Natural killer cell (primary cell): ENCODE measurements at regions not wholly inside any gene's neighbourhood (a gene's known extent, or its start where the extent isn't known, plus 50 kb on each side); places are given as distances from the start of the nearest gene placed in this dataset.

Source experiments
- ATAC-seq, 3 donors: fragments of 150-1000 bp in 2 of 3; fragments of 200-7000 bp in 1 of 3; cut with Tn5 transposase; 1 replicate in 1 of 3; 2 replicates in 2 of 3; pipeline ENCODE4 v1.10.0; 2021; ENCODE audit warnings: mild to moderate bottlenecking in 2 of 3, moderate library complexity in 2 of 3
- DNase-seq, 2 donors: peaks; one replicate each; pipeline versions ENCODE4 v3.0.0 to v3.0.0-alpha.2; 2013 to 2021; ENCODE audit warnings: mixed read lengths in 1 of 2
- H3K27ac ChIP-seq: one replicate; pipeline ENCODE4 v1.5.1; 2013; ENCODE audit warnings: mild to moderate bottlenecking, low read length
- H3K27me3 ChIP-seq: one replicate; pipeline ENCODE4 v1.6.1; 2013; ENCODE audit warnings: low read length; ENCODE audit not compliant: control insufficient read depth, insufficient read depth
- H3K36me3 ChIP-seq: one replicate; pipeline ENCODE4 v1.6.1; 2013; ENCODE audit warnings: low read length; ENCODE audit not compliant: control insufficient read depth, insufficient read depth
- H3K4me1 ChIP-seq: one replicate; pipeline ENCODE4 v1.6.1; 2013; ENCODE audit warnings: low read length; ENCODE audit not compliant: control insufficient read depth, insufficient read depth
- H3K4me3 ChIP-seq: one replicate; pipeline ENCODE4 v1.5.1; 2013; ENCODE audit warnings: low read length
- H3K9me3 ChIP-seq: one replicate; pipeline ENCODE4 v1.6.1; 2013; ENCODE audit warnings: low read length; ENCODE audit not compliant: control insufficient read depth, insufficient read depth
- H3K27ac Mint-ChIP-seq, 2 donors: one replicate each; pipeline ENCODE4 v1.8.0; 2022; ENCODE audit warnings: mild to moderate bottlenecking in 2 of 2, mixed read lengths in 2 of 2, moderate library complexity in 1 of 2
- H3K27me3 Mint-ChIP-seq, 2 donors: one replicate each; pipeline ENCODE4 v1.8.0; 2022; ENCODE audit warnings: low read depth in 2 of 2, mixed read lengths in 2 of 2
- H3K36me3 Mint-ChIP-seq: one replicate; pipeline ENCODE4 v1.8.0; 2022; ENCODE audit warnings: mixed read lengths
- H3K4me1 Mint-ChIP-seq, 2 donors: one replicate each; pipeline ENCODE4 v1.8.0; 2022; ENCODE audit warnings: mixed read lengths in 2 of 2
- H3K4me3 Mint-ChIP-seq: one replicate; pipeline ENCODE4 v1.8.0; 2022; ENCODE audit warnings: mild to moderate bottlenecking, moderate library complexity, mixed read lengths
- H3K9me3 Mint-ChIP-seq, 2 donors: one replicate each; pipeline ENCODE4 v1.8.0; 2022; ENCODE audit warnings: mixed read lengths in 2 of 2
- CTCF ChIP-seq: fragments of 200-600 bp; IDR thresholded peaks from one replicate; pipeline ENCODE4 v1.8.0; 2022; ENCODE audit warnings: antibody characterized with exemption
- WGBS: methylation state at CpG from one replicate; pipeline ENCODE4 v1.1.7; 2013; ENCODE audit warnings: missing lambda C conversion rate; ENCODE audit not compliant: insufficient coverage; 5-methylcytosine and 5-hydroxymethylcytosine counted together
- intact Hi-C: fragments of 100-400 bp; cut with micrococcal nuclease; formaldehyde crosslinking; loops from one replicate; pipeline ENCODE4 v1.14.2; 2022

- ATAC-seq (no peak), DNase-seq (no peak)
- TF ChIP-seq CTCF: no peak
- Mint-ChIP-seq H3K36me3 (no peaks in the 10 kb centered on the region), H3K27ac (no peak overlapping the region), H3K4me3 (no peak overlapping the region), H3K27me3 (peaks cover 10 to 13% of the 10 kb centered on the region in 2 donors), H3K9me3 (no peaks in the 10 kb centered on the region), H3K4me1 (no peaks in the 10 kb centered on the region)
- no peak overlapping the region for H3K4me3 ChIP-seq
- H3K27ac ChIP-seq: no peak overlapping the region
- H3K36me3 ChIP-seq: no peaks in the 10 kb centered on the region
- no peaks in the 10 kb centered on the region for H3K27me3 ChIP-seq
- intact Hi-C loops: no loop called here
- 27% methylated on average over 5 of the region's 6 CpGs for WGBS
- H3K9me3 ChIP-seq: no peaks in the 10 kb centered on the region
- H3K4me1 ChIP-seq: no peaks in the 10 kb centered on the region
Measured at GRCh38 chr15:95170561-95171380, 939.4 kb downstream of the MCTP2 start.

GRCh38 chr15:95171564-95171963 is 940.2 kb downstream of the MCTP2 start:
- ATAC-seq (no peak), DNase-seq (no peak)
- Histone ChIP-seq H3K9me3 (no peaks in the 10 kb centered on the region), H3K27ac (no peak overlapping the region), H3K4me1 (no peaks in the 10 kb centered on the region), H3K36me3 (no peaks in the 10 kb centered on the region), H3K4me3 (no peak overlapping the region), H3K27me3 (no peaks in the 10 kb centered on the region)
- Mint-ChIP-seq H3K27me3 (peaks cover 10 to 13% of the 10 kb centered on the region in 2 donors), H3K27ac (no peak overlapping the region), H3K36me3 (no peaks in the 10 kb centered on the region), H3K4me3 (no peak overlapping the region), H3K9me3 (no peaks in the 10 kb centered on the region), H3K4me1 (no peaks in the 10 kb centered on the region)
- no peak for TF ChIP-seq CTCF
- WGBS: 90% methylated on average over 3 of the region's 3 CpGs
- intact Hi-C loops: no loop called here

- H3K27me3 ChIP-seq: no peaks in the 10 kb centered on the region
- no peaks in the 10 kb centered on the region for H3K4me1 ChIP-seq
- H3K36me3 Mint-ChIP-seq: no peaks in the 10 kb centered on the region
- 86% methylated on average over 7 of the region's 9 CpGs for WGBS
- H3K4me1 Mint-ChIP-seq: no peaks in the 10 kb centered on the region
- DNase-seq (no peak), ATAC-seq (no peak)
- H3K27me3 Mint-ChIP-seq: peaks cover 8 to 10% of the 10 kb centered on the region in 2 donors
- no peak overlapping the region for H3K4me3 Mint-ChIP-seq
- no peaks in the 10 kb centered on the region for H3K36me3 ChIP-seq
- H3K9me3 Mint-ChIP-seq: no peaks in the 10 kb centered on the region
- TF ChIP-seq CTCF: no peak
- intact Hi-C loops: no loop called here
- H3K4me3 ChIP-seq: no peak overlapping the region
- no peaks in the 10 kb centered on the region for H3K9me3 ChIP-seq
- H3K27ac Mint-ChIP-seq: no peak overlapping the region
- H3K27ac ChIP-seq: no peak overlapping the region
Measured at GRCh38 chr15:95174301-95175259, 943.2 kb downstream of the MCTP2 start.
